ENCODE measurements at regions not wholly inside any gene's neighbourhood (a gene's known extent, or its start where the extent isn't known, plus 50 kb on each side); places are given as distances from the start of the nearest gene placed in this dataset.
"Not testable (repeated sequence)": the region's sequence is repeated elsewhere in the genome, so short reads cannot be mapped to it uniquely, and the experiment has no call there.

- no peak for DNase-seq
These were observed 59.4 kb downstream of the EBLN1 start for GRCh38 chr10:22158426-22158825.

- no peak for DNase-seq
These were observed 61.1 kb downstream of the EBLN1 start for GRCh38 chr10:22156750-22157149.

- no peak for DNase-seq
These were observed 65.4 kb downstream of the EBLN1 start for GRCh38 chr10:22152403-22152802.

- DNase-seq: no peak
These were observed 67.0 kb downstream of the EBLN1 start for GRCh38 chr10:22150842-22151241.

- peak; percentile 15 for DNase-seq
These were observed 68.9 kb downstream of the EBLN1 start for GRCh38 chr10:22148961-22149360.

- DNase-seq: not testable (repeated sequence)
These were observed 71.9 kb downstream of the EBLN1 start for GRCh38 chr10:22145873-22146272.

- no peak for DNase-seq
These were observed 80.3 kb downstream of the EBLN1 start for GRCh38 chr10:22137542-22137941.

- no peak for DNase-seq
These were observed 82.2 kb downstream of the EBLN1 start for GRCh38 chr10:22135591-22135990.

GRCh38 chr10:22133749-22134624, 83.8 kb downstream of the EBLN1 start:
- no peak for DNase-seq

GRCh38 chr10:22130824-22131223, 87.0 kb downstream of the EBLN1 start:
- not testable (repeated sequence) for DNase-seq

GRCh38 chr10:22129612-22130011, 88.2 kb downstream of the EBLN1 start:
- DNase-seq: not testable (repeated sequence)

GRCh38 chr10:22121181-22121580, 96.6 kb downstream of the EBLN1 start:
- DNase-seq: not testable (repeated sequence)

- not testable (repeated sequence) for DNase-seq
These were observed 97.7 kb downstream of the EBLN1 start for GRCh38 chr10:22120072-22120471.

- DNase-seq: not testable (repeated sequence)
These were observed 98.2 kb downstream of the EBLN1 start for GRCh38 chr10:22119575-22119974.

- DNase-seq: no peak
These were observed 106.1 kb downstream of the EBLN1 start for GRCh38 chr10:22111705-22112104.

- no peak for DNase-seq
These were observed 106.6 kb downstream of the EBLN1 start for GRCh38 chr10:22111260-22111659.

- DNase-seq: no peak
These were observed 107.1 kb downstream of the EBLN1 start for GRCh38 chr10:22110761-22111160.

- DNase-seq: no peak
These were observed 101.7 kb upstream of the DNAJC1 start for GRCh38 chr10:22105270-22105669.

GRCh38 chr10:22103701-22104470, 100.4 kb upstream of the DNAJC1 start:
- peak; percentile 20 for DNase-seq

- DNase-seq: no peak
These were observed 94.2 kb upstream of the DNAJC1 start for GRCh38 chr10:22097696-22098095.

- DNase-seq: not testable (repeated sequence)
These were observed 87.7 kb upstream of the DNAJC1 start for GRCh38 chr10:22091260-22091659.

GRCh38 chr10:22087402-22087738, 83.8 kb upstream of the DNAJC1 start:
- DNase-seq: no peak

GRCh38 chr10:22086730-22087401, 83.3 kb upstream of the DNAJC1 start:
- peak; percentile 73 for DNase-seq
